ENCODE measurements at regions not wholly inside any gene's neighbourhood (a gene's known extent, or its start where the extent isn't known, plus 50 kb on each side); places are given as distances from the start of the nearest gene placed in this dataset.

DNA sequence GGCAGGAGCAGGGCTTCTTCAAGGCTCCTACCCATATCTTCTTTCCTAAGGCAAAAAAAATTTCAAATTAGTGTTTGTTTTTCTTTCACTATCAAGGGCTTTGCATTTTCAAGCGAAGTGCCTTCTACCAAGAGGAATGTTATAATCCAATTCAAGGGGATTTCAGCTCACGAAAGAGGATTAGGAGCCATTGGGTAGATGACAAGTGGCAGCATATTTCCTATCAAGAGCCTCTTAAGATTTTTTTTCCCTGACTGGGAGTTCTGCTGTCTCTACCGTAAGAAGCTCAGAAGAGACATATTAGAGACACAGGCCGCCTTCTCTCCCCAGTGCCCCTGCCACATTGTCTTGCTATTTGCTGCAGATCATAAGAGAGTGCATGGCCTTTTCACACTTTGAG lies 55.9 kb upstream of the BMAL1 start:
- POLR2A ChIA-PET: no interaction called here
- Histone ChIP-seq H3K4me3 (ENCODE audit: low read depth, low read length) (no peak overlapping the region), H3K27ac (ENCODE audit: extremely low read depth, low read depth, low read length) (no peak overlapping the region), H3K9me3 (ENCODE audit: control insufficient read depth, insufficient read depth, low read depth, low read length) (no peaks in the 10 kb centered on the region), H3K4me1 (ENCODE audit: control insufficient read depth, insufficient read depth, low read length) (no peaks in the 10 kb centered on the region), H3K36me3 (ENCODE audit: control insufficient read depth in 2 of 2, insufficient read depth in 1 of 2, low read length in 2 of 2) (no peaks in the 10 kb centered on the region)
- CTCF ChIA-PET: interaction anchor here (1.5 to 2.3 kb wide), 2 partner anchors 12 to 17 kb away, joined by 4 to 12 read pairs; no protein-coding TSS in a partner anchor
- TF ChIP-seq, protein P1, sequence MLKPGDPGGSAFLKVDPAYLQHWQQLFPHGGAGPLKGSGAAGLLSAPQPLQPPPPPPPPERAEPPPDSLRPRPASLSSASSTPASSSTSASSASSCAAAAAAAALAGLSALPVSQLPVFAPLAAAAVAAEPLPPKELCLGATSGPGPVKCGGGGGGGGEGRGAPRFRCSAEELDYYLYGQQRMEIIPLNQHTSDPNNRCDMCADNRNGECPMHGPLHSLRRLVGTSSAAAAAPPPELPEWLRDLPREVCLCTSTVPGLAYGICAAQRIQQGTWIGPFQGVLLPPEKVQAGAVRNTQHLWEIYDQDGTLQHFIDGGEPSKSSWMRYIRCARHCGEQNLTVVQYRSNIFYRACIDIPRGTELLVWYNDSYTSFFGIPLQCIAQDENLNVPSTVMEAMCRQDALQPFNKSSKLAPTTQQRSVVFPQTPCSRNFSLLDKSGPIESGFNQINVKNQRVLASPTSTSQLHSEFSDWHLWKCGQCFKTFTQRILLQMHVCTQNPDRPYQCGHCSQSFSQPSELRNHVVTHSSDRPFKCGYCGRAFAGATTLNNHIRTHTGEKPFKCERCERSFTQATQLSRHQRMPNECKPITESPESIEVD (tag by site-specific recombination; IDR thresholded peaks at IDR 0.05): no peak
- no peak for TF ChIP-seq MZF1 (tag by site-specific recombination; IDR thresholded peaks at IDR 0.05; ENCODE audit: borderline replicate concordance)
- TF ChIP-seq ZBTB20 (tag by site-specific recombination; IDR thresholded peaks at IDR 0.05): no peak
- no peak for TF ChIP-seq GLI2 (tag by site-specific recombination; IDR thresholded peaks at IDR 0.05; ENCODE audit: borderline replicate concordance, low read depth)
- TF ChIP-seq, protein P2, sequence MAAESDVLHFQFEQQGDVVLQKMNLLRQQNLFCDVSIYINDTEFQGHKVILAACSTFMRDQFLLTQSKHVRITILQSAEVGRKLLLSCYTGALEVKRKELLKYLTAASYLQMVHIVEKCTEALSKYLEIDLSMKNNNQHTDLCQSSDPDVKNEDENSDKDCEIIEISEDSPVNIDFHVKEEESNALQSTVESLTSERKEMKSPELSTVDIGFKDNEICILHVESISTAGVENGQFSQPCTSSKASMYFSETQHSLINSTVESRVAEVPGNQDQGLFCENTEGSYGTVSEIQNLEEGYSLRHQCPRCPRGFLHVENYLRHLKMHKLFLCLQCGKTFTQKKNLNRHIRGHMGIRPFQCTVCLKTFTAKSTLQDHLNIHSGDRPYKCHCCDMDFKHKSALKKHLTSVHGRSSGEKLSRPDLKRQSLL (tag by site-specific recombination; IDR thresholded peaks at IDR 0.05): no peak
- TF ChIP-seq ZNF223 (tag by site-specific recombination; IDR thresholded peaks at IDR 0.05): no peak
- TF ChIP-seq RBAK (tag by site-specific recombination; IDR thresholded peaks at IDR 0.05): no peak
- no peak for TF ChIP-seq ZNF747 (tag by site-specific recombination; IDR thresholded peaks at IDR 0.05)
- no peak for TF ChIP-seq ZNF585B (tag by site-specific recombination; IDR thresholded peaks at IDR 0.05)
- no peak for TF ChIP-seq ZNF19 (tag by site-specific recombination; IDR thresholded peaks at IDR 0.05; ENCODE audit: low read depth)
- no peak for TF ChIP-seq ZNF366 (tag by site-specific recombination; conservative IDR thresholded peaks at IDR 0.05)
- no peak for TF ChIP-seq ZFP37 (tag by site-specific recombination; IDR thresholded peaks at IDR 0.05)
- no peak for TF ChIP-seq ZNF174 (tag by site-specific recombination; IDR thresholded peaks at IDR 0.05)
- TF ChIP-seq, protein P3, sequence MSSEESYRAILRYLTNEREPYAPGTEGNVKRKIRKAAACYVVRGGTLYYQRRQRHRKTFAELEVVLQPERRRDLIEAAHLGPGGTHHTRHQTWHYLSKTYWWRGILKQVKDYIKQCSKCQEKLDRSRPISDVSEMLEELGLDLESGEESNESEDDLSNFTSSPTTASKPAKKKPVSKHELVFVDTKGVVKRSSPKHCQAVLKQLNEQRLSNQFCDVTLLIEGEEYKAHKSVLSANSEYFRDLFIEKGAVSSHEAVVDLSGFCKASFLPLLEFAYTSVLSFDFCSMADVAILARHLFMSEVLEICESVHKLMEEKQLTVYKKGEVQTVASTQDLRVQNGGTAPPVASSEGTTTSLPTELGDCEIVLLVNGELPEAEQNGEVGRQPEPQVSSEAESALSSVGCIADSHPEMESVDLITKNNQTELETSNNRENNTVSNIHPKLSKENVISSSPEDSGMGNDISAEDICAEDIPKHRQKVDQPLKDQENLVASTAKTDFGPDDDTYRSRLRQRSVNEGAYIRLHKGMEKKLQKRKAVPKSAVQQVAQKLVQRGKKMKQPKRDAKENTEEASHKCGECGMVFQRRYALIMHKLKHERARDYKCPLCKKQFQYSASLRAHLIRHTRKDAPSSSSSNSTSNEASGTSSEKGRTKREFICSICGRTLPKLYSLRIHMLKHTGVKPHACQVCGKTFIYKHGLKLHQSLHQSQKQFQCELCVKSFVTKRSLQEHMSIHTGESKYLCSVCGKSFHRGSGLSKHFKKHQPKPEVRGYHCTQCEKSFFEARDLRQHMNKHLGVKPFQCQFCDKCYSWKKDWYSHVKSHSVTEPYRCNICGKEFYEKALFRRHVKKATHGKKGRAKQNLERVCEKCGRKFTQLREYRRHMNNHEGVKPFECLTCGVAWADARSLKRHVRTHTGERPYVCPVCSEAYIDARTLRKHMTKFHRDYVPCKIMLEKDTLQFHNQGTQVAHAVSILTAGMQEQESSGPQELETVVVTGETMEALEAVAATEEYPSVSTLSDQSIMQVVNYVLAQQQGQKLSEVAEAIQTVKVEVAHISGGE (tag by site-specific recombination; conservative IDR thresholded peaks at IDR 0.05; ENCODE audit: low read depth): no peak

DNA sequence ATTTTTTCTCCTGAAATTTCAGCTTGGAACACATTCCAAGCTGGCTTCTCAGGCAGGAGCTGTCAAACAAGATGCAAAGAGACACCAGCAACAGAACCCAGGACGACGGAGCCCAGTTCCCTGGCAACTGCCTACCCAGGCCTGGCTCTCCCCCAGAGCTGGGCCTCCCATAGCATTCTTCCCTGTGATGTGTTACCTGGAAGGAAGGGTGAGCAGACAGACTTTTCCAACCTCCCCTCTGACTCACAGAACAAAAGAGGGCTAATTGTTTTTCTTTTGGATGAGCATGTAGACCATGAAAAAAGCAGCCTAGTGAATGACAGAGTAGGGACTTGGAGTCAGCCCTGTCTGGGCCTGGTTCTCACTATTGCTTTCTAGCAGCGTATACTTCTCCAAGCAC lies 55.3 kb upstream of the BMAL1 start:
- POLR2A ChIA-PET: no interaction called here
- CTCF ChIA-PET: interaction anchor here (0.6 to 2.3 kb wide), 3 partner anchors 12 to 123 kb away, joined by 3 to 12 read pairs (median 4); no protein-coding TSS in a partner anchor
- Histone ChIP-seq H3K36me3 (ENCODE audit: control insufficient read depth in 2 of 2, insufficient read depth in 1 of 2, low read length in 2 of 2) (no peaks in the 10 kb centered on the region), H3K4me3 (ENCODE audit: low read depth, low read length) (no peak overlapping the region), H3K9me3 (ENCODE audit: control insufficient read depth, insufficient read depth, low read depth, low read length) (no peaks in the 10 kb centered on the region), H3K27ac (ENCODE audit: extremely low read depth, low read depth, low read length) (no peak overlapping the region), H3K4me1 (ENCODE audit: control insufficient read depth, insufficient read depth, low read length) (no peaks in the 10 kb centered on the region)
- TF ChIP-seq ZIC2 (tag by site-specific recombination; IDR thresholded peaks at IDR 0.05): no peak
- no peak for TF ChIP-seq ZNF629 (tag by site-specific recombination; IDR thresholded peaks at IDR 0.05)
- TF ChIP-seq, protein P4, sequence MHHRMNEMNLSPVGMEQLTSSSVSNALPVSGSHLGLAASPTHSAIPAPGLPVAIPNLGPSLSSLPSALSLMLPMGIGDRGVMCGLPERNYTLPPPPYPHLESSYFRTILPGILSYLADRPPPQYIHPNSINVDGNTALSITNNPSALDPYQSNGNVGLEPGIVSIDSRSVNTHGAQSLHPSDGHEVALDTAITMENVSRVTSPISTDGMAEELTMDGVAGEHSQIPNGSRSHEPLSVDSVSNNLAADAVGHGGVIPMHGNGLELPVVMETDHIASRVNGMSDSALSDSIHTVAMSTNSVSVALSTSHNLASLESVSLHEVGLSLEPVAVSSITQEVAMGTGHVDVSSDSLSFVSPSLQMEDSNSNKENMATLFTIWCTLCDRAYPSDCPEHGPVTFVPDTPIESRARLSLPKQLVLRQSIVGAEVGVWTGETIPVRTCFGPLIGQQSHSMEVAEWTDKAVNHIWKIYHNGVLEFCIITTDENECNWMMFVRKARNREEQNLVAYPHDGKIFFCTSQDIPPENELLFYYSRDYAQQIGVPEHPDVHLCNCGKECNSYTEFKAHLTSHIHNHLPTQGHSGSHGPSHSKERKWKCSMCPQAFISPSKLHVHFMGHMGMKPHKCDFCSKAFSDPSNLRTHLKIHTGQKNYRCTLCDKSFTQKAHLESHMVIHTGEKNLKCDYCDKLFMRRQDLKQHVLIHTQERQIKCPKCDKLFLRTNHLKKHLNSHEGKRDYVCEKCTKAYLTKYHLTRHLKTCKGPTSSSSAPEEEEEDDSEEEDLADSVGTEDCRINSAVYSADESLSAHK (tag by site-specific recombination; IDR thresholded peaks at IDR 0.05): no peak
- TF ChIP-seq, protein P5, sequence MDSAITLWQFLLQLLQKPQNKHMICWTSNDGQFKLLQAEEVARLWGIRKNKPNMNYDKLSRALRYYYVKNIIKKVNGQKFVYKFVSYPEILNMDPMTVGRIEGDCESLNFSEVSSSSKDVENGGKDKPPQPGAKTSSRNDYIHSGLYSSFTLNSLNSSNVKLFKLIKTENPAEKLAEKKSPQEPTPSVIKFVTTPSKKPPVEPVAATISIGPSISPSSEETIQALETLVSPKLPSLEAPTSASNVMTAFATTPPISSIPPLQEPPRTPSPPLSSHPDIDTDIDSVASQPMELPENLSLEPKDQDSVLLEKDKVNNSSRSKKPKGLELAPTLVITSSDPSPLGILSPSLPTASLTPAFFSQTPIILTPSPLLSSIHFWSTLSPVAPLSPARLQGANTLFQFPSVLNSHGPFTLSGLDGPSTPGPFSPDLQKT (IDR thresholded peaks at IDR 0.05; ENCODE audit: borderline replicate concordance, low read depth, low read length): no peak
- TF ChIP-seq, protein P6, sequence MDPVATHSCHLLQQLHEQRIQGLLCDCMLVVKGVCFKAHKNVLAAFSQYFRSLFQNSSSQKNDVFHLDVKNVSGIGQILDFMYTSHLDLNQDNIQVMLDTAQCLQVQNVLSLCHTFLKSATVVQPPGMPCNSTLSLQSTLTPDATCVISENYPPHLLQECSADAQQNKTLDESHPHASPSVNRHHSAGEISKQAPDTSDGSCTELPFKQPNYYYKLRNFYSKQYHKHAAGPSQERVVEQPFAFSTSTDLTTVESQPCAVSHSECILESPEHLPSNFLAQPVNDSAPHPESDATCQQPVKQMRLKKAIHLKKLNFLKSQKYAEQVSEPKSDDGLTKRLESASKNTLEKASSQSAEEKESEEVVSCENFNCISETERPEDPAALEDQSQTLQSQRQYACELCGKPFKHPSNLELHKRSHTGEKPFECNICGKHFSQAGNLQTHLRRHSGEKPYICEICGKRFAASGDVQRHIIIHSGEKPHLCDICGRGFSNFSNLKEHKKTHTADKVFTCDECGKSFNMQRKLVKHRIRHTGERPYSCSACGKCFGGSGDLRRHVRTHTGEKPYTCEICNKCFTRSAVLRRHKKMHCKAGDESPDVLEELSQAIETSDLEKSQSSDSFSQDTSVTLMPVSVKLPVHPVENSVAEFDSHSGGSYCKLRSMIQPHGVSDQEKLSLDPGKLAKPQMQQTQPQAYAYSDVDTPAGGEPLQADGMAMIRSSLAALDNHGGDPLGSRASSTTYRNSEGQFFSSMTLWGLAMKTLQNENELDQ (tag by site-specific recombination; IDR thresholded peaks at IDR 0.05; ENCODE audit: low read depth): no peak
- TF ChIP-seq, protein P7, sequence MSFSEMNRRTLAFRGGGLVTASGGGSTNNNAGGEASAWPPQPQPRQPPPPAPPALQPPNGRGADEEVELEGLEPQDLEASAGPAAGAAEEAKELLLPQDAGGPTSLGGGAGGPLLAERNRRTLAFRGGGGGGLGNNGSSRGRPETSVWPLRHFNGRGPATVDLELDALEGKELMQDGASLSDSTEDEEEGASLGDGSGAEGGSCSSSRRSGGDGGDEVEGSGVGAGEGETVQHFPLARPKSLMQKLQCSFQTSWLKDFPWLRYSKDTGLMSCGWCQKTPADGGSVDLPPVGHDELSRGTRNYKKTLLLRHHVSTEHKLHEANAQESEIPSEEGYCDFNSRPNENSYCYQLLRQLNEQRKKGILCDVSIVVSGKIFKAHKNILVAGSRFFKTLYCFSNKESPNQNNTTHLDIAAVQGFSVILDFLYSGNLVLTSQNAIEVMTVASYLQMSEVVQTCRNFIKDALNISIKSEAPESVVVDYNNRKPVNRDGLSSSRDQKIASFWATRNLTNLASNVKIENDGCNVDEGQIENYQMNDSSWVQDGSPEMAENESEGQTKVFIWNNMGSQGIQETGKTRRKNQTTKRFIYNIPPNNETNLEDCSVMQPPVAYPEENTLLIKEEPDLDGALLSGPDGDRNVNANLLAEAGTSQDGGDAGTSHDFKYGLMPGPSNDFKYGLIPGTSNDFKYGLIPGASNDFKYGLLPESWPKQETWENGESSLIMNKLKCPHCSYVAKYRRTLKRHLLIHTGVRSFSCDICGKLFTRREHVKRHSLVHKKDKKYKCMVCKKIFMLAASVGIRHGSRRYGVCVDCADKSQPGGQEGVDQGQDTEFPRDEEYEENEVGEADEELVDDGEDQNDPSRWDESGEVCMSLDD (tag by site-specific recombination; IDR thresholded peaks at IDR 0.05): no peak

Measured in HEK293 (cell line).